ENCODE measurements at regions not wholly inside any gene's neighbourhood (a gene's known extent, or its start where the extent isn't known, plus 50 kb on each side); places are given as distances from the start of the nearest gene placed in this dataset.

- TF ChIP-seq CTCF (IDR thresholded peaks at IDR 0.05) = no peak
- no peak for TF ChIP-seq POLR2A (IDR thresholded peaks at IDR 0.05)
- TF ChIP-seq EP300 (IDR thresholded peaks at IDR 0.05; ENCODE audit: low read depth) = no peak
These were observed 79.0 kb downstream of the TMEM30B start for GRCh38 chr14:61202124-61202523.
